Activated CD8-positive, alpha-beta memory T cell treated with anti-CD3 and anti-CD28 coated beads, Interleukin-2, amount 50 U/mL, for 48 hours (primary cell): ENCODE measurements at regions not wholly inside any gene's neighbourhood (a gene's known extent, or its start where the extent isn't known, plus 50 kb on each side); places are given as distances from the start of the nearest gene placed in this dataset.
"Not testable (repeated sequence)": the region's sequence is repeated elsewhere in the genome, so short reads cannot be mapped to it uniquely, and the experiment has no call there.

Source experiments
- DNase-seq: peaks from one replicate; pipeline ENCODE4 v3.0.0-alpha.2; 2020

GRCh38 chr2:8589721-8590120 lies 92.1 kb upstream of the ID2 start:
- no peak for DNase-seq

GRCh38 chr2:8590938-8591337 lies 90.9 kb upstream of the ID2 start:
- no peak for DNase-seq

GRCh38 chr2:8592736-8593135 lies 89.1 kb upstream of the ID2 start:
- no peak for DNase-seq

- no peak for DNase-seq
Observed at GRCh38 chr2:8593243-8593642, 88.6 kb upstream of the ID2 start.

- no peak for DNase-seq
Observed at GRCh38 chr2:8594731-8595427, 87.0 kb upstream of the ID2 start.

GRCh38 chr2:8595428-8595805 lies 86.4 kb upstream of the ID2 start:
- DNase-seq, result no peak

- DNase-seq, result peak; percentile 41
Observed at GRCh38 chr2:8595811-8596600, 85.8 kb upstream of the ID2 start.

GRCh38 chr2:8597094-8597493 lies 84.8 kb upstream of the ID2 start:
- peak; percentile 32 for DNase-seq

GRCh38 chr2:8597559-8598225 lies 84.2 kb upstream of the ID2 start:
- no peak for DNase-seq

GRCh38 chr2:8598295-8599165 lies 83.3 kb upstream of the ID2 start:
- DNase-seq, result no peak

- DNase-seq, result peak; percentile 37
Observed at GRCh38 chr2:8599421-8600242, 82.2 kb upstream of the ID2 start.

- DNase-seq, result peak; percentile 18
Observed at GRCh38 chr2:8600456-8600855, 81.4 kb upstream of the ID2 start.

GRCh38 chr2:8602809-8603208 lies 79.0 kb upstream of the ID2 start:
- no peak for DNase-seq

GRCh38 chr2:8603356-8603755 lies 78.5 kb upstream of the ID2 start:
- not testable (repeated sequence) for DNase-seq

GRCh38 chr2:8604262-8604661 lies 77.6 kb upstream of the ID2 start:
- no peak for DNase-seq

GRCh38 chr2:8605351-8606065 lies 76.3 kb upstream of the ID2 start:
- DNase-seq, result no peak

GRCh38 chr2:8606226-8606625 lies 75.6 kb upstream of the ID2 start:
- no peak for DNase-seq

- no peak for DNase-seq
Observed at GRCh38 chr2:8606649-8607550, 75.0 kb upstream of the ID2 start.

GRCh38 chr2:8607606-8608005 lies 74.2 kb upstream of the ID2 start:
- no peak for DNase-seq

- DNase-seq, result no peak
Observed at GRCh38 chr2:8608411-8608954, 73.4 kb upstream of the ID2 start.
